M059J (cell line): ENCODE measurements at regions not wholly inside any gene's neighbourhood (a gene's known extent, or its start where the extent isn't known, plus 50 kb on each side); places are given as distances from the start of the nearest gene placed in this dataset.
A peak's percentile ranks its signal among the peaks of the same experiment; 100 is the strongest.
"Not testable (repeated sequence)": the region's sequence is repeated elsewhere in the genome, so short reads cannot be mapped to it uniquely, and the experiment has no call there.

ENCODE experiments used
- DNase-seq: peaks from one replicate; pipeline ENCODE4 v3.0.0-alpha.2; 2012; ENCODE audit warnings: low read depth

DNA sequence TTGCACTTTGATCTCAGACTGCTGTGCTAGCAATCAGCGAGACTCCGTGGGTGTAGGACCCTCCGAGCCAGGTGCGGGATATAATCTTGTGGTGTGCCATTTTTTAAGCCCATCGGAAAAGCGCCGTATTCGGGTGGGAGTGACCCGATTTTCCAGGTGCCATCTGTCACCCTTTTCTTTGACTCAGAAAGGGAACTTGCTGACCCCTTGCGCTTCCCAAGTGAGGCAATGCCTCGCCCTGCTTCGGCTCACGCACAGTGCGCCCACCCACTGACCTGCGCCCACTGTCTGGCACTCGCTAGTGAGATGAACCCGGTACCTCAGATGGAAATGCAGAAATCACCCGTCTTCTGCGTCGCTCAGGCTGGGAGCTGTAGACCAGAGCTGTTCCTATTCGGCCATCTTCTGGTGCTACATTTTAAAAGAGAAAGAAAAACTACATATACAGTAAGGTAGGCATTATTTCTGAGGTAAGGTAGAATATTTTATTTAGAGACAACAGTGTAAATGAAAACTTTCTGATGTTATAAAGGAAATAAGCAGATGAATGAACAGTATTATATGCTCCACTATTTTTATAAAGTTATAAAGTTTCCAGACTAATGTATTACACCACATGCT, 144.5 kb upstream of the CLNK start:
- DNase-seq = not testable (repeated sequence)

DNA sequence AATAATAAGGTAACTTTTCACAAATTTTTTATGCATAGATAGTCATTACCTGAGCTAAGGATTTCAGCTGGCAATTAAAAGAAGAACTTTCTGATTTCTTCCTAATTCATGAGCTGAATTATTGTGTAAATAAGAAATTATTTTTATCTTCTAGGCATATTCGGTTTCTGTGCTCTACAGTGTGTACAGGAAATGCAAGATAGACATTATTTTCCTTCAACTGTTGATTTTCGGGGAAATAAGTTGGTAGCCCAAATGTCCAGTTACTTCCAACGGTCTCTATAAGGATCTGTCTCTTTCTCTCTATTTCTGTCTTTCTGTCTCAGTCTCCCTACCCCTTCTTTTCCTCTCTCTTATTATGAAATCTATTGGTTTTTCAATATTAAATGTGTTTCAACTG, 137.3 kb upstream of the CLNK start:
- no peak for DNase-seq

DNA sequence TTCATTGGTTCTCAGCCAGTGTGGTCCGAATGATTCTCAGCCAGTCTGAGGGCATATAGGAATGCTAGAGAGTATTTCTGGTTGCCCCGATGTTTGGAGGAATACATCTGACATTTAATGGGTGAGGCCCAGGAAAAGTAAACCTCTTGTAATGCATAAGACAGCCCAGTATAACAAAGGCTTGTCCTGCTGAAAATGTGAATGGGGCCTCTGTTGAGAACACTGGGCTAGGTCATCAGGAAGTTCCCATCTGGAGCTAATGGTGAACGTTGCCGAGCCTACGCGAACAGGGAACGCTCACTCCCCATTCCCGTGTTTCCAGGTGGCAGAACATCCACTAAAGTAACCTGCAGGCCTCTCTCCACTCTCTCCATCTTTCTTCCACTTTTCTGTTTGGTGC, 132.0 kb upstream of the CLNK start:
- no peak for DNase-seq

GRCh38 chr4:10811991-10812390, 127.4 kb upstream of the CLNK start:
- no peak for DNase-seq

DNA sequence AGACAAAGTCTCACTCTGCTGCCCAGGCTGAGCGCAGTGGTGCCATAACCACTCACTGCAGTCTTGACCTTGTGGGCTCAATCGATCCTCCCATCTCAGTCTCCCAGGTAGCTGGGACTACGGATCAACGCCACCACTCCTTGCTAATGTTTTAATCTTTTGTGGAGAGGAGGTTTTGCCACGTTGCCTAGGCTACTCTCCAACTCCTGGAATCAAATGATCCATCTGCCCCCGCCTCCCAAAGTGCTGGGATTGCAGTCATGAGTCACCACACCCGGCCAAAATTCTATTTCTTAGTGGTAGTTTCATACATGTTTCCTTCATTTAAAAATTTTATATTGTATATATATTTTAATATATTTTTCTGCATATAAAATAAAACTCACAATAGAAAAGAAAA, 125.8 kb upstream of the CLNK start:
- peak; percentile 24 for DNase-seq

- DNase-seq = no peak
These were observed 125.3 kb upstream of the CLNK start for GRCh38 chr4:10809905-10810304.

GRCh38 chr4:10808591-10808990, 124.0 kb upstream of the CLNK start:
- DNase-seq = peak; percentile 21

- DNase-seq = no peak
These were observed 122.5 kb upstream of the CLNK start for GRCh38 chr4:10806953-10807645.

DNA sequence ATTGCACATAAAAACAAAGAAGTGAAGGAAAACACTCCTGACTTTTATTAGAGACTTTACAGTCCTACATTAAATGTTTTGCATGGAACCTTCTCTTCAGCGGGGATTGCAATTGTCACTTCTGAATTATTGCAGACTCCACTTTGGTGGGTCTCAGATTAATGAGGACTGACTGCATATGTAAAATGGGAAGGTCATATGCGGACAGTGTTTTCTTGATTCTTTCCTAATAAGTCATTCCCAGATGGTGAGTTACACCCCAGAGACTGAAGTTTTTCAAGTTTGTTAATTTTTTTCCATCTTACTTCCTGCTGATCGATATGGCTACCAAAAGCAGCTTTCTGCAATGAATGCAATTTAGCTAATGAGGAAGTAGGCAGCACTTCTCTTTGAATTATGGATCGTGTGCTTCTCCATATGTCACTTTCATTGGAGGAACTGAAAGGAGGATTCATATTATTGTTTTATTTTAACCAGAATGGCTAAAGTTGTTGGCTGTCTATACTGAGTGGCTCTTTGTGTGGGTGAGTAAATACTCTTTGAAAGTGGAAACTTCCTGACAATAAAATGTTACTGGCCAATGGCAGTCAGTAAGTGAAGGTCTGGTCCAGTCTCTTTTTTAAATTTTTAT, 119.3 kb upstream of the CLNK start:
- no peak for DNase-seq

DNA sequence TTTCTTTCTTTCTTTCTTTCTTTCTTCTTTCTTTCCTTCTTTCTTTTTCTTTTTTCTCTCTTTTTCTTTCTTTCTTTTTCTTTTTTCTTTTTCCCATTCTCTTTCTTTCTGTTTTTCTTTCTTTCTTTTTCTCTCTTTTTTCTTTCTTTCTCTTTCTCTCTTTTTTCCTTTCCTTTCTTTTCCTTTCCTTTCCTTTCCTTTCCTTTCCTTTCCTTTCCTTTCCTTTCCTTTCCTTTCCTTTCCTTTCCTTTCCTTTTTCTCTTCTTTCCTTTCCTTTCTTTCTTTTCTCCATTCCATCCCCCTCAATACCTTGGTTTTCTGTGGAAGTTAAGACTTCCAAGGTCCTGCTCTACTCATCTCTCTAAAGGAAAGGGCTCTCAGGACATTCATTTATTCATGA, 102.8 kb upstream of the CLNK start:
- DNase-seq = no peak

DNA sequence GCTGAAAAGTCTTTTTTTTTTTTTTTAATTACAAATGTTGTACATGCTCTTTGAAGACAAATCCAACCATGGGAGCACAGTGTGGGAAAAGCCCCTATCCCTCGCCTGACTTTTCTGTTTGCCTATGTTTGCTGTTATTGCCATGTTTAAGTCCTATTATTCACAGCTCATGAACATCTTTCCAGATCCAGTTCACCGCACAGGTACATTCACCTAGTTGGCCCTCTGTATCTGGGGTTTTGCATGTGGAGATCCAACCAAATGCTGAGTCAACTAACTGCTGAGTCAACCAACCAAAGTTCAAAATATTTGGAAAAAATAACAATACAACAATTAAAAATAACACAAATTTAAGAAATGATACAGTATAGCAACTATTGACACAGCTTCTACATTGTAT, 100.1 kb upstream of the CLNK start:
- no peak for DNase-seq

- DNase-seq = peak; percentile 73
These were observed 98.8 kb upstream of the CLNK start for GRCh38 chr4:10783351-10783750.

- DNase-seq = no peak
These were observed 97.2 kb upstream of the CLNK start for GRCh38 chr4:10781805-10782204.

- not testable (repeated sequence) for DNase-seq
These were observed 96.2 kb upstream of the CLNK start for GRCh38 chr4:10780803-10781202.

DNA sequence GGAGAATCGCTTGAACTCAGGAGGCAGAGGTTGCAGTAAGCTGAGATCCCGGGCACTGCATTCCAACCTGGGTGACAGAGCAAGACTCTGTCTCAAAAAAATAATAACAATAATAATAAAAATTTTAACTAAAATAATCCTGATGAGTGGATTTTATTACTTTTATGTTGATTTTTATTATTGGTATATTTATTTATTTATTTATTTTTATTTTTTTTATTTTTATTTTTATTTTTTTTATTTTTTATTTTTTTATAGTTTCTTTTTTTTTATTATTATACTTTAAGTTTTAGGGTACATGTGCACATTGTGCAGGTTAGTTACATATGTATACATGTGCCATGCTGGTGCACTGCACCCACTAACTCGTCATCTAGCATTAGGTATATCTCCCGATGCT, 90.6 kb upstream of the CLNK start:
- DNase-seq = not testable (repeated sequence)

GRCh38 chr4:10773656-10774055, 89.1 kb upstream of the CLNK start:
- DNase-seq = no peak

GRCh38 chr4:10773010-10773409, 88.4 kb upstream of the CLNK start:
- DNase-seq = no peak

- DNase-seq = no peak
These were observed 80.8 kb upstream of the CLNK start for GRCh38 chr4:10765386-10765785.

GRCh38 chr4:10762561-10762960, 78.0 kb upstream of the CLNK start:
- peak; percentile 87 for DNase-seq

- peak; percentile 36 for DNase-seq
These were observed 77.3 kb upstream of the CLNK start for GRCh38 chr4:10761903-10762302.

DNA sequence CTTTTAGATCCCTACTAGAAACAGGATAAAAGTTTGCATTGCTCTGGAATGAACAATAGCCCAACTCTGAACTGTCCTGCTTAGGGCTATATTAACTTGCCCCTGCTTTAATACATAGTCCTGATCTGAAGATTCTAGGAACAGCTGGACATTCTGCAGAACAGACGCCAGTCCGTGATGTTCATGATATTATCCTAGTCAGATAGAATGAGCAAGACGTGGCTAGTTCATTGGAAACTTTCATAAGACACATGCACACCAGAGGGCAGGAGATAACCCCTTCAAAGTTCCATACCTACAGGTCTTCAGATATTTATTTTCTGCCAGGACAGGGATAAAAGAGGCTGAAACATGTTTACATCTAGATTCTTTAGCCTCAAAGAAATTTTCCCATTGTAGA, 75.5 kb upstream of the CLNK start:
- no peak for DNase-seq

- DNase-seq = no peak
These were observed 74.3 kb upstream of the CLNK start for GRCh38 chr4:10758906-10759305.

DNA sequence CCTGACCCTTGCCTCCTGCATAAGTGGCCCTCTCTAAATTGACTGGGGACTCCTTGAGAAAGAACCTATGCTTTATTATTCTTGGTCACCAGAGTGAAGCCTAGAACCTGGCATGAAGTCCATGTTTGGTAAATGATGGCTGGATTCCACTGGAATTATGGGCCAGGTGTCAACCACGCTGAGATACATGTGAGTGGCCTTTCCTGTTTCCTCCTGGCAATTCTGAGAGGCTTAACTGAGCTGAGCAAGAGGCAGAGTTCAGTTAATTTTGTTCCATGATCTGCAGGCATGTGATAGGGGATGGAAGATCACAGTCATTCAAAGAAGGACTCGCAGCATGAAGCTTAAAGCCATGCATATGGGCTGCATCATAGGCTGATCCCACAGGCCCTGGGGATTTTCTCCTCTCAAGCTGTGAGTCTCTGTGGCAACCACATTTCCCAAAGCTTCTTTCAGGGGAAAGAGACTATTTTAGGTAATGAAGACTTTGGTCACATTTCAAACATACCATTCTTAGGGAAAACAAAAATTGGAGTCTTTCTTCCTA, 69.4 kb upstream of the CLNK start:
- DNase-seq = no peak
